Mesendoderm (in vitro differentiated cells): ENCODE measurements at regions not wholly inside any gene's neighbourhood (a gene's known extent, or its start where the extent isn't known, plus 50 kb on each side); places are given as distances from the start of the nearest gene placed in this dataset.
A peak's percentile ranks its signal among the peaks of the same experiment; 100 is the strongest.

Experiments
- DNase-seq: peaks from one replicate; pipeline ENCODE4 v3.0.0; 2013
- H2AK5ac ChIP-seq: 2 replicates; pipeline ENCODE4 v1.6.1; 2013; ENCODE audit warnings: low read length, inconsistent platforms
- H2BK120ac ChIP-seq: 2 replicates; pipeline ENCODE4 v1.6.1; 2013; ENCODE audit warnings: low read depth, mild to moderate bottlenecking, low read length, moderate library complexity, mixed read lengths
- H2BK15ac ChIP-seq: replicated peaks from 2 replicates; pipeline ENCODE4 v1.6.1; 2013; ENCODE audit warnings: low read depth, mild to moderate bottlenecking, moderate library complexity
- H2BK5ac ChIP-seq: 2 replicates; pipeline ENCODE4 v1.6.1; 2013; ENCODE audit warnings: low read length, inconsistent platforms
- H3K18ac ChIP-seq: 2 replicates; pipeline ENCODE4 v1.6.1; 2013; ENCODE audit warnings: mild to moderate bottlenecking, low read length, mixed read lengths
- H3K23ac ChIP-seq: one replicate; pipeline ENCODE4 v1.6.1; 2013; ENCODE audit warnings: low read length
- H3K27ac ChIP-seq: 2 replicates; pipeline ENCODE4 v1.5.1; 2013; ENCODE audit warnings: low read depth, mild to moderate bottlenecking, inconsistent platforms, low read length, moderate library complexity
- H3K27me3 ChIP-seq: 2 replicates; pipeline ENCODE4 v1.6.1; 2013; ENCODE audit warnings: low read length, control low read depth, mild to moderate bottlenecking, inconsistent platforms; ENCODE audit not compliant: insufficient read depth, poor library complexity
- H3K36me3 ChIP-seq: 2 replicates; pipeline ENCODE4 v1.6.1; 2013; ENCODE audit warnings: low read length, inconsistent platforms; ENCODE audit not compliant: control insufficient read depth, insufficient read depth
- H3K4ac ChIP-seq: one replicate; pipeline ENCODE4 v1.6.1; 2013; ENCODE audit warnings: low read depth, mild to moderate bottlenecking, low read length, moderate library complexity
- H3K4me1 ChIP-seq: 2 replicates; pipeline ENCODE4 v1.6.1; 2013; ENCODE audit warnings: low read depth, low read length, inconsistent platforms; ENCODE audit not compliant: control insufficient read depth
- H3K4me2 ChIP-seq: 2 replicates; pipeline ENCODE4 v1.6.1; 2013; ENCODE audit warnings: low read length
- H3K4me3 ChIP-seq: 2 replicates; pipeline ENCODE4 v1.5.1; 2013; ENCODE audit warnings: mild to moderate bottlenecking, low read length
- H3K56ac ChIP-seq: one replicate; pipeline ENCODE4 v1.6.1; 2013; ENCODE audit warnings: low read length
- H3K79me1 ChIP-seq: 2 replicates; pipeline ENCODE4 v1.6.1; 2013; ENCODE audit warnings: low read length, inconsistent platforms
- H3K79me2 ChIP-seq: 2 replicates; pipeline ENCODE4 v1.6.1; 2013; ENCODE audit warnings: mild to moderate bottlenecking, low read length; ENCODE audit not compliant: control insufficient read depth, insufficient read depth
- H3K9ac ChIP-seq: 2 replicates; pipeline ENCODE4 v1.6.1; 2013; ENCODE audit warnings: low read length, inconsistent platforms
- H4K5ac ChIP-seq: one replicate; pipeline ENCODE4 v1.6.1; 2013; ENCODE audit warnings: low read length
- H4K8ac ChIP-seq: one replicate; pipeline ENCODE4 v1.6.1; 2013; ENCODE audit warnings: low read depth, mild to moderate bottlenecking, control low read depth, low read length, moderate library complexity
- WGBS: extraction: QIAGEN DNeasy Blood & Tissue Kit; methylation state at CpG from one replicate; pipeline ENCODE4 v1.1.7; 2013; ENCODE audit warnings: low lambda C conversion rate, missing lambda C conversion rate; ENCODE audit not compliant: insufficient coverage; ENCODE audit errors: extremely low coverage; 5-methylcytosine and 5-hydroxymethylcytosine counted together

DNA sequence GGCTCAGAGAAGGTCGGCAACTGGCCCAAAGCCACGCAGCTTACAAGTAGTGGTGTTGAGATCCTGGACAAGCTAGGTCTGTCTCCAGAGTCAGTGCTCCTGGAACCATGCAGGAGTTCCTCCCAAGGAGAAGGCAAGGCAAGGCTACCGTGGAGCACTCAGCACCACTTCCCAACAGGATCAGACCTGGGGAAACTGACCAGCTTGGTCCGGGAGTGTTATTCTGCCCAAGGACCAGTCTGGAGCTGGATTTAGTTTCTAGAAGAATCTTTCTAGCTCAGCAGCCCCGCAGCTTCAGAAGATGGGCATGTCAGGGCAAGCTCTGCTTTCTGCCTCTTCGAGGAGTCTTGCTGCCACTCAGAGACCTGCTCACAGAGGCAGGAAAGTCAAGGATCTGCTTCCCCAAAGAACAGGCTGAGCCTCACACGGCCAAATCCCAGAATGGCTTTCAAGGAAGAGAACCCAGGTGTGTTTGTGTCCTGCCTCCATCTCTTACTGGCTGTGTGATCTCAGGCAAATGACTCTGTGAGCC is 302.8 kb downstream of the MATN1 start:
- DNase-seq: no peak
- Histone ChIP-seq H3K27ac (no peak overlapping the region), H2BK120ac (no peak overlapping the region), H2BK5ac (no peak overlapping the region), H3K18ac (no peak overlapping the region), H4K5ac (no peak overlapping the region), H3K36me3 (no peaks in the 10 kb centered on the region), H3K4ac (peak overlapping the region; percentile 39), H3K79me2 (no peaks in the 10 kb centered on the region), H3K27me3 (no peaks in the 10 kb centered on the region), H3K4me1 (no peaks in the 10 kb centered on the region), H2BK15ac (no peak overlapping the region), H3K4me3 (no peak overlapping the region), H3K23ac (no peak overlapping the region), H3K79me1 (no peaks in the 10 kb centered on the region), H4K8ac (no peak overlapping the region), H3K56ac (no peak overlapping the region), H3K9ac (no peak overlapping the region), H2AK5ac (no peak overlapping the region), H3K4me2 (no peak overlapping the region)
- WGBS: no CpG with 5 or more reads among the region's 7 CpGs

DNA sequence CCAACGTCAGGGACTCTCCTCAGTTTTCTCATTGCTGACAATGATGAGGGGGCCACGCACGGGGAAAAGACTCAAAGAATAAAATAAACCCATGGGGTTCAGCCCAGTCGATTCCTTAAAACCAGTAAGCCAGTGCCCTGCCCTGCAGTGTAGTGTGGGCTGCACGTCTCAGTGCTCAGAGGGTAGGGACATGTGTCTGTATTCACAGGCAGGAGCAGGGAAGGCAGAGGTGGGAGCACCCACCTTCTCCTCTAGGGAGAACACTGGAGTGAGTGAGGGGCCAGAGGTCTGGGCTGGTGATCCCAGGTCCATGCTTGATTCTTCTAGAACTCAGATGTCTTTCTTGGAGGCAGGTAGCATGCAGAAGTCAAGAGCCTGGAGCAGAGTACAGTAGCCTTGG is 303.6 kb downstream of the MATN1 start:
- H3K56ac ChIP-seq: no peak overlapping the region
- H3K4me1 ChIP-seq: no peaks in the 10 kb centered on the region
- no peak overlapping the region for H3K4me3 ChIP-seq
- no peak overlapping the region for H2BK120ac ChIP-seq
- no peaks in the 10 kb centered on the region for H3K79me2 ChIP-seq
- no peak overlapping the region for H4K5ac ChIP-seq
- H3K23ac ChIP-seq: no peak overlapping the region
- H3K4me2 ChIP-seq: no peak overlapping the region
- no peak overlapping the region for H2BK5ac ChIP-seq
- no peak overlapping the region for H4K8ac ChIP-seq
- no peak overlapping the region for H3K27ac ChIP-seq
- no peak overlapping the region for H2AK5ac ChIP-seq
- no peaks in the 10 kb centered on the region for H3K79me1 ChIP-seq
- WGBS: no CpG with 5 or more reads among the region's 5 CpGs
- no peak overlapping the region for H2BK15ac ChIP-seq
- H3K9ac ChIP-seq: no peak overlapping the region
- H3K36me3 ChIP-seq: no peaks in the 10 kb centered on the region
- no peak for DNase-seq
- no peak overlapping the region for H3K18ac ChIP-seq
- H3K4ac ChIP-seq: no peak overlapping the region
- H3K27me3 ChIP-seq: no peaks in the 10 kb centered on the region

DNA sequence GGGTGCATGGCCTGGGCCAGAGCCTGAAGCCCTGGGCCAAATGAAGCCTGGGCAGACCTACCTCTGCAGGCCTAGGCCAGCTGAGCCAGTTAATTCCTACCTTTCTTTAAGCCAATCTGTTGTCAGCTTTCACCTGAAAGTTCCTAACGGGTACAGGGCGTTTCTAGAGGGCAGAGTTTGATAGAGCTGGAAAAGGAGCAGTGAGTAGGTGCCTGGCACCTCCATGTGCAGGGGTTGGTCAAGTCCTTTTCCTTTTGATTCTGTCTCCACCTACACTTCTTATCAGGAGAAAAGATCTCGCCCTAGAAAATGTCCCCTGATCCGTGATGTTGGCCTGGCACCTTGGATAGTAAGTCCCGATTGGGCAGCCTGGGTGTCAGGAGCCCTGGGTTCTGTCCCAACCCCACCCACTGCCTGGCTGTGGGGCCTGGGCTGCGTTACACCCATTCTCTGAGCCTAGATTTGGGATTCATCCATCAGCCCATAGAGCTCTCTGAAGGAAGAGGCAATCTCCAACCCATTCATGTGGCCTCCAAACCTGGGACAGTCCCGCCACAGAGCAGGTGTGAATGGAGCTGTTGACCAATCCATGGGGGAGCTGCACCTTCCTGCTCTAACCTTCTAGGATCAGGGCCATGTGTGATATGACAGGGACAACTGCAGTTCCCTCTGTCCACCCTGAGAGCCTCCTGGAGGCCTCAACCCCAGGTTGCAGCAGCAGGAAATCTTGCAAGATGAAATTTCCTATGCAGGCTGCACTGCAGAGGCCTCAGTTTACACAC is 304.3 kb downstream of the MATN1 start:
- no peak for DNase-seq
- H3K9ac ChIP-seq: no peak overlapping the region
- H3K27me3 ChIP-seq: no peaks in the 10 kb centered on the region
- no peak overlapping the region for H3K4me3 ChIP-seq
- no peak overlapping the region for H2BK15ac ChIP-seq
- H2BK5ac ChIP-seq: no peak overlapping the region
- no peak overlapping the region for H2BK120ac ChIP-seq
- WGBS: no CpG with 5 or more reads among the region's 7 CpGs
- H2AK5ac ChIP-seq: no peak overlapping the region
- H3K27ac ChIP-seq: no peak overlapping the region
- no peak overlapping the region for H3K23ac ChIP-seq
- no peaks in the 10 kb centered on the region for H3K36me3 ChIP-seq
- no peak overlapping the region for H3K4ac ChIP-seq
- H3K56ac ChIP-seq: no peak overlapping the region
- no peak overlapping the region for H4K5ac ChIP-seq
- H3K79me2 ChIP-seq: no peaks in the 10 kb centered on the region
- no peaks in the 10 kb centered on the region for H3K79me1 ChIP-seq
- no peak overlapping the region for H3K18ac ChIP-seq
- no peak overlapping the region for H4K8ac ChIP-seq
- H3K4me2 ChIP-seq: no peak overlapping the region
- H3K4me1 ChIP-seq: no peaks in the 10 kb centered on the region

DNA sequence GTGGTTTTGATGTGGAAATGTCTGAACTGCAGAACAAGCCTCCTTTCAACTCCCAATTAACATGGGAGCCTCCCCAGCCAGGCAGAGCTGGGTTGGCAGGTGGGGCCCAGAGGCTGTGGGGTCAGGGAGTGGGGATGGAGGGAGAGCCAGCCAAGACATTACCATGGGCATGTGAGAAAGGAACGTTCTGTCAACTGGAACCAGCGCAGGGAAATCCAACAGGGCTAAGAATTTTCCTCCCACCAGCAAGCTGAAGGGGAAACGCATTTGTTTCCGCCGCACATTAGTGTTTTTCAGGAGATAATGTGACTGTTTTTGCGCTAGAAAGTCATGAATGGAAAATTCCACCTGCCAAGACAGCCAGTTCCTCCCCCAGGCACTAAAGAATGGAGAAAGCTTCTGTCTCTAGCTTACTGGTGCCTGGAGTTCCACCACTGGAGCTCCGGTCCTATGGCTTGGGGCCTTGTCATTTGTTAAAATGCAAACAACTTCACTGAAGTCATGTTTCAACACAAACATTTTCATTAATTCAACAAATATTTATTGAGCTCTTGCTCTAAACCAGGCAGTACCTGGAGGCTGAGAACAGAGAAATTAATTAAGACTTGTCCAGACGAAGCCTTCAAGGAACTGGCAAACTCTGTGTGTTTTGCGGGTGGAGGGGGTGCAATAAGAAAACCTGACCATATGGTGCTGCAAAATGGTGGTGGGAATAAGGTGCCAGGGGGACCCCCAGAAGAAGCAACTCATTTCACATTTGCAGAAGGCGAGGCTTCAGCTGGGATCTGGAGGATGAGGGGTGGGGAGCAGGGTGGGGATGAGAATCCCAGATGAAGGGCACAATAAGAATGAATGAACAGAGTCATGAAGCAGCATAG is 305.1 kb downstream of the MATN1 start:
- Histone ChIP-seq H2AK5ac (no peak overlapping the region), H3K9ac (no peak overlapping the region), H3K18ac (no peak overlapping the region), H3K79me1 (no peaks in the 10 kb centered on the region), H4K5ac (no peak overlapping the region), H3K27me3 (no peaks in the 10 kb centered on the region), H3K79me2 (no peaks in the 10 kb centered on the region), H3K36me3 (no peaks in the 10 kb centered on the region), H3K4me1 (peaks cover 2% of the 10 kb centered on the region), H3K56ac (no peak overlapping the region), H3K4me2 (no peak overlapping the region), H3K4ac (no peak overlapping the region), H2BK5ac (no peak overlapping the region), H2BK15ac (no peak overlapping the region), H3K4me3 (no peak overlapping the region), H4K8ac (no peak overlapping the region), H3K27ac (no peak overlapping the region), H2BK120ac (no peak overlapping the region), H3K23ac (no peak overlapping the region)
- WGBS: no CpG with 5 or more reads among the region's 10 CpGs
- DNase-seq: no peak

GRCh38 chr1:30417701-30418046 is 305.7 kb downstream of the MATN1 start:
- Histone ChIP-seq H3K4me3 (no peak overlapping the region), H3K4me2 (no peak overlapping the region), H3K79me1 (no peaks in the 10 kb centered on the region), H3K56ac (no peak overlapping the region), H2AK5ac (no peak overlapping the region), H3K9ac (no peak overlapping the region), H4K8ac (no peak overlapping the region), H3K4me1 (peaks cover 2% of the 10 kb centered on the region), H3K79me2 (no peaks in the 10 kb centered on the region), H3K36me3 (no peaks in the 10 kb centered on the region), H3K27me3 (no peaks in the 10 kb centered on the region), H4K5ac (no peak overlapping the region), H3K18ac (no peak overlapping the region), H2BK5ac (no peak overlapping the region), H3K23ac (no peak overlapping the region), H2BK15ac (no peak overlapping the region), H3K27ac (no peak overlapping the region), H3K4ac (no peak overlapping the region), H2BK120ac (no peak overlapping the region)
- DNase-seq: no peak
- no CpG with 5 or more reads among the region's 3 CpGs for WGBS
